WTC11 (cell line): ENCODE measurements at regions not wholly inside any gene's neighbourhood (a gene's known extent, or its start where the extent isn't known, plus 50 kb on each side); places are given as distances from the start of the nearest gene placed in this dataset.
"Not testable (repeated sequence)": the region's sequence is repeated elsewhere in the genome, so short reads cannot be mapped to it uniquely, and the experiment has no call there.

ENCODE experiments used
- ATF3 ChIP-seq: sonication (generic); formaldehyde crosslinking; conservative IDR thresholded peaks from 2 replicates; pipeline ENCODE4 v1.8.1; 2022; ENCODE audit warnings: mild to moderate bottlenecking, missing genetic modification reagents
- CTCF ChIP-seq: fragments of 200-600 bp; IDR thresholded peaks from 2 replicates; pipeline ENCODE4 v1.8.0; 2022; ENCODE audit warnings: antibody characterized with exemption
- ELF4 ChIP-seq: sonication (generic); formaldehyde crosslinking; IDR thresholded peaks from 2 replicates; pipeline ENCODE4 v1.8.1; 2022; ENCODE audit warnings: low read depth, mild to moderate bottlenecking, moderate library complexity, missing genetic modification reagents
- FOXJ3 ChIP-seq: sonication (generic); formaldehyde crosslinking; IDR thresholded peaks from 2 replicates; pipeline ENCODE4 v1.9.0; 2021; ENCODE audit warnings: missing genetic modification reagents, mild to moderate bottlenecking, borderline replicate concordance
- FOXP1 ChIP-seq: sonication (generic); formaldehyde crosslinking; IDR thresholded peaks from 2 replicates; pipeline ENCODE4 v1.8.0; 2022; ENCODE audit warnings: missing genetic modification reagents, mild to moderate bottlenecking, moderate library complexity, borderline replicate concordance
- NFE2L1 ChIP-seq: sonication (generic); formaldehyde crosslinking; IDR thresholded peaks from 2 replicates; pipeline ENCODE4 v1.8.1; 2023; ENCODE audit warnings: missing genetic modification reagents
- SP1 ChIP-seq: sonication (generic); formaldehyde crosslinking; conservative IDR thresholded peaks from 2 replicates; pipeline ENCODE4 v1.8.1; 2022; ENCODE audit warnings: missing genetic modification reagents
- ZMAT4 ChIP-seq: fragments of 250-450 bp; sonication (Bioruptor Pico); IDR thresholded peaks from 2 replicates; pipeline ENCODE4 v1.9.0; 2021; ENCODE audit warnings: mild to moderate bottlenecking
- TF ChIP-seq, protein P1 (sequence below): sonication (generic); formaldehyde crosslinking; IDR thresholded peaks from 2 replicates; pipeline ENCODE4 v1.8.0; 2022; ENCODE audit warnings: mild to moderate bottlenecking, missing genetic modification reagents
- TF ChIP-seq, protein P2 (sequence below): sonication (generic); formaldehyde crosslinking; IDR thresholded peaks from 2 replicates; pipeline ENCODE4 v1.8.1; 2022; ENCODE audit warnings: low read depth, missing genetic modification reagents, borderline replicate concordance
- TF ChIP-seq, protein P3 (sequence below): sonication (generic); formaldehyde crosslinking; IDR thresholded peaks from 2 replicates; pipeline ENCODE4 v1.8.1; 2023; ENCODE audit warnings: mild to moderate bottlenecking, missing genetic modification reagents, borderline replicate concordance
- TF ChIP-seq, protein P4 (sequence below): sonication (generic); formaldehyde crosslinking; IDR thresholded peaks from 2 replicates; pipeline ENCODE4 v1.8.1; 2023; ENCODE audit warnings: mild to moderate bottlenecking, missing genetic modification reagents

DNA sequence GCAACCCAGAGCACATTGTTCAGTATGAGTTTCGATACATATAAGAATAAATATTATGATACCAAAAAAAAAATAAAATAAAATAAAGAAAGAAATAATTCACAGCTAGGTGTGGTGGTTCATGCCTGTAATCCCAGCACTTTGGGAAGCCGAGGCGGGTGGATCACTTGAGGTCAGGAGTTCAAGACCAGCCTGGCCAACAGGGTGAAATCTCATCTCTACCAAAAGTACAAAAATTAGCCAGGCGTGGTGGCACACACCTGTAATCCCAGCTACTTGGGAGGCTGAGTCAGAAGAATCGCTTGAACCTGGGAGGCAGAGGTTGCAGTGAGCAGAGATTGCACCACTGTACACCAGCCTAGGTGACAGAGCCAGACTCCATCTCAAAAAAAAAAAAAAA lies 258.9 kb downstream of the MYCN start:
- TF ChIP-seq FOXP1 (CRISPR knock-in tag); FOXJ3 (CRISPR knock-in tag); CTCF; ELF4 (CRISPR knock-in tag); NFE2L1 (CRISPR knock-in tag); ATF3; ZMAT4 (CRISPR knock-in tag); SP1 (CRISPR knock-in tag): not testable (repeated sequence)
- TF ChIP-seq, protein P1, sequence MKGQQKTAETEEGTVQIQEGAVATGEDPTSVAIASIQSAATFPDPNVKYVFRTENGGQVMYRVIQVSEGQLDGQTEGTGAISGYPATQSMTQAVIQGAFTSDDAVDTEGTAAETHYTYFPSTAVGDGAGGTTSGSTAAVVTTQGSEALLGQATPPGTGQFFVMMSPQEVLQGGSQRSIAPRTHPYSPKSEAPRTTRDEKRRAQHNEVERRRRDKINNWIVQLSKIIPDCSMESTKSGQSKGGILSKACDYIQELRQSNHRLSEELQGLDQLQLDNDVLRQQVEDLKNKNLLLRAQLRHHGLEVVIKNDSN (CRISPR knock-in tag) = not testable (repeated sequence)
- TF ChIP-seq, protein P2, sequence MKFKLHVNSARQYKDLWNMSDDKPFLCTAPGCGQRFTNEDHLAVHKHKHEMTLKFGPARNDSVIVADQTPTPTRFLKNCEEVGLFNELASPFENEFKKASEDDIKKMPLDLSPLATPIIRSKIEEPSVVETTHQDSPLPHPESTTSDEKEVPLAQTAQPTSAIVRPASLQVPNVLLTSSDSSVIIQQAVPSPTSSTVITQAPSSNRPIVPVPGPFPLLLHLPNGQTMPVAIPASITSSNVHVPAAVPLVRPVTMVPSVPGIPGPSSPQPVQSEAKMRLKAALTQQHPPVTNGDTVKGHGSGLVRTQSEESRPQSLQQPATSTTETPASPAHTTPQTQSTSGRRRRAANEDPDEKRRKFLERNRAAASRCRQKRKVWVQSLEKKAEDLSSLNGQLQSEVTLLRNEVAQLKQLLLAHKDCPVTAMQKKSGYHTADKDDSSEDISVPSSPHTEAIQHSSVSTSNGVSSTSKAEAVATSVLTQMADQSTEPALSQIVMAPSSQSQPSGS (CRISPR knock-in tag) = not testable (repeated sequence)
- TF ChIP-seq, protein P3, sequence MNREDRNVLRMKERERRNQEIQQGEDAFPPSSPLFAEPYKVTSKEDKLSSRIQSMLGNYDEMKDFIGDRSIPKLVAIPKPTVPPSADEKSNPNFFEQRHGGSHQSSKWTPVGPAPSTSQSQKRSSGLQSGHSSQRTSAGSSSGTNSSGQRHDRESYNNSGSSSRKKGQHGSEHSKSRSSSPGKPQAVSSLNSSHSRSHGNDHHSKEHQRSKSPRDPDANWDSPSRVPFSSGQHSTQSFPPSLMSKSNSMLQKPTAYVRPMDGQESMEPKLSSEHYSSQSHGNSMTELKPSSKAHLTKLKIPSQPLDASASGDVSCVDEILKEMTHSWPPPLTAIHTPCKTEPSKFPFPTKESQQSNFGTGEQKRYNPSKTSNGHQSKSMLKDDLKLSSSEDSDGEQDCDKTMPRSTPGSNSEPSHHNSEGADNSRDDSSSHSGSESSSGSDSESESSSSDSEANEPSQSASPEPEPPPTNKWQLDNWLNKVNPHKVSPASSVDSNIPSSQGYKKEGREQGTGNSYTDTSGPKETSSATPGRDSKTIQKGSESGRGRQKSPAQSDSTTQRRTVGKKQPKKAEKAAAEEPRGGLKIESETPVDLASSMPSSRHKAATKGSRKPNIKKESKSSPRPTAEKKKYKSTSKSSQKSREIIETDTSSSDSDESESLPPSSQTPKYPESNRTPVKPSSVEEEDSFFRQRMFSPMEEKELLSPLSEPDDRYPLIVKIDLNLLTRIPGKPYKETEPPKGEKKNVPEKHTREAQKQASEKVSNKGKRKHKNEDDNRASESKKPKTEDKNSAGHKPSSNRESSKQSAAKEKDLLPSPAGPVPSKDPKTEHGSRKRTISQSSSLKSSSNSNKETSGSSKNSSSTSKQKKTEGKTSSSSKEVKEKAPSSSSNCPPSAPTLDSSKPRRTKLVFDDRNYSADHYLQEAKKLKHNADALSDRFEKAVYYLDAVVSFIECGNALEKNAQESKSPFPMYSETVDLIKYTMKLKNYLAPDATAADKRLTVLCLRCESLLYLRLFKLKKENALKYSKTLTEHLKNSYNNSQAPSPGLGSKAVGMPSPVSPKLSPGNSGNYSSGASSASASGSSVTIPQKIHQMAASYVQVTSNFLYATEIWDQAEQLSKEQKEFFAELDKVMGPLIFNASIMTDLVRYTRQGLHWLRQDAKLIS (CRISPR knock-in tag) = not testable (repeated sequence)
- TF ChIP-seq, protein P4, sequence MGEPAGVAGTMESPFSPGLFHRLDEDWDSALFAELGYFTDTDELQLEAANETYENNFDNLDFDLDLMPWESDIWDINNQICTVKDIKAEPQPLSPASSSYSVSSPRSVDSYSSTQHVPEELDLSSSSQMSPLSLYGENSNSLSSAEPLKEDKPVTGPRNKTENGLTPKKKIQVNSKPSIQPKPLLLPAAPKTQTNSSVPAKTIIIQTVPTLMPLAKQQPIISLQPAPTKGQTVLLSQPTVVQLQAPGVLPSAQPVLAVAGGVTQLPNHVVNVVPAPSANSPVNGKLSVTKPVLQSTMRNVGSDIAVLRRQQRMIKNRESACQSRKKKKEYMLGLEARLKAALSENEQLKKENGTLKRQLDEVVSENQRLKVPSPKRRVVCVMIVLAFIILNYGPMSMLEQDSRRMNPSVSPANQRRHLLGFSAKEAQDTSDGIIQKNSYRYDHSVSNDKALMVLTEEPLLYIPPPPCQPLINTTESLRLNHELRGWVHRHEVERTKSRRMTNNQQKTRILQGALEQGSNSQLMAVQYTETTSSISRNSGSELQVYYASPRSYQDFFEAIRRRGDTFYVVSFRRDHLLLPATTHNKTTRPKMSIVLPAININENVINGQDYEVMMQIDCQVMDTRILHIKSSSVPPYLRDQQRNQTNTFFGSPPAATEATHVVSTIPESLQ (CRISPR knock-in tag) = not testable (repeated sequence)
